K562 (cell line): ENCODE measurements at regions not wholly inside any gene's neighbourhood (a gene's known extent, or its start where the extent isn't known, plus 50 kb on each side); places are given as distances from the start of the nearest gene placed in this dataset.

ENCODE experiments used
- ATAC-seq: fragments of 200-7000 bp; cut with Tn5 transposase; 3 replicates; pipeline ENCODE4 v1.9.1; 2020; ENCODE audit warnings: moderate library complexity
- BruUV-seq: library from RNA; stranded (reverse); fragments of 400-500 nt; replicated peaks from 2 replicates; lab custom pipeline; 2021; lab: Mats Ljungman, UMichigan
- CTCF ChIA-PET: fragments of 300-600 bp; formaldehyde crosslinking; extraction: SDS; loops from one replicate; lab custom pipeline; 2021; ENCODE audit warnings: low intra/inter-chr PET ratio; lab: Yijun Ruan, JAX
- POLR2A ChIA-PET: fragments of 300-600, 350-650 bp; sonication (Branson Sonifier 250); formaldehyde crosslinking; extraction: SDS; loops from one replicate; lab custom pipeline; 2021; ENCODE audit warnings: antibody characterized with exemption, inconsistent platforms; lab: Yijun Ruan, JAX
- DNase-seq, 4 experiments: peaks; one replicate each; pipeline versions ENCODE4 v3.0.0 to v3.0.0-alpha.2; 2011 to 2018; ENCODE audit warnings: low spot score in 3 of 4, mixed read lengths in 3 of 4; ENCODE audit errors: extremely low read depth in 1 of 4
- FAIRE-seq: peaks from 2 replicates; lab custom pipeline; 2011; peaks lifted over from hg19 to GRCh38; lab: Jason Lieb, UNC
- H2AFZ ChIP-seq: 2 replicates; pipeline ENCODE4 v1.6.0; 2011; ENCODE audit warnings: low read depth, low read length, control low read depth, inconsistent platforms
- H3K27ac ChIP-seq: fragments of 200-600 bp; 3 replicates; pipeline ENCODE4 v1.8.0; 2011; ENCODE audit warnings: low read depth, mild to moderate bottlenecking, control low read depth, inconsistent platforms, low read length, moderate library complexity, mixed read lengths; ENCODE audit errors: extremely low read depth
- H3K27me3 ChIP-seq, 2 experiments: fragments of 300-600 bp in 1 of 2; 2 replicates in 1 of 2; 3 replicates in 1 of 2; pipeline versions ENCODE4 v1.6.0 to v1.8.0; 2011; ENCODE audit warnings: inconsistent platforms in 2 of 2, low read length in 2 of 2, mild to moderate bottlenecking in 1 of 2, mixed read lengths in 1 of 2, moderate library complexity in 1 of 2; ENCODE audit not compliant: control insufficient read depth in 2 of 2, insufficient read depth in 2 of 2
- H3K36me3 ChIP-seq: fragments of 300-600 bp; 3 replicates; pipeline ENCODE4 v1.8.0; 2011; ENCODE audit warnings: mild to moderate bottlenecking, low read length, inconsistent platforms; ENCODE audit not compliant: control insufficient read depth, insufficient read depth
- H3K4me1 ChIP-seq, 2 experiments: fragments of 200-600 bp in 1 of 2; replicated peaks in 1 of 2; 2 replicates in 1 of 2; 3 replicates in 1 of 2; pipeline versions ENCODE4 v1.5.1 to v1.8.0; 2011; ENCODE audit warnings: inconsistent platforms in 2 of 2, low read length in 2 of 2, mild to moderate bottlenecking in 1 of 2, mixed read lengths in 1 of 2, moderate library complexity in 1 of 2; ENCODE audit not compliant: control insufficient read depth in 2 of 2, insufficient read depth in 2 of 2
- H3K4me2 ChIP-seq: 2 replicates; pipeline ENCODE4 v1.6.1; 2011; ENCODE audit warnings: low read length, control low read depth, inconsistent platforms, mixed read lengths; ENCODE audit not compliant: insufficient read depth
- H3K4me3 ChIP-seq: fragments of 200-600 bp; sonication (generic), shearing (Covaris generic); 2 replicates; pipeline ENCODE4 v1.5.1; 2016; ENCODE audit warnings: control low read depth, inconsistent platforms
- H3K79me2 ChIP-seq: fragments of 200-600 bp; 3 replicates; pipeline ENCODE4 v1.8.0; 2011; ENCODE audit warnings: low read length, inconsistent platforms; ENCODE audit not compliant: control insufficient read depth, insufficient read depth
- H3K9ac ChIP-seq, 2 experiments: 2 replicates each; pipeline versions ENCODE4 v1.6.0 to v1.6.1; 2011; ENCODE audit warnings: low read depth in 2 of 2, low read length in 2 of 2, control low read depth in 1 of 2, inconsistent platforms in 1 of 2, mild to moderate bottlenecking in 1 of 2, mixed read lengths in 1 of 2; ENCODE audit not compliant: insufficient read depth in 1 of 2
- H3K9me1 ChIP-seq: one replicate; pipeline ENCODE4 v1.6.0; 2011; ENCODE audit warnings: inconsistent platforms, mild to moderate bottlenecking, low read length, moderate library complexity; ENCODE audit not compliant: control insufficient read depth, insufficient read depth
- H3K9me3 ChIP-seq: replicated peaks from 2 replicates; pipeline ENCODE4 v1.5.1; 2011; ENCODE audit warnings: low read depth, low read length, inconsistent platforms; ENCODE audit not compliant: control insufficient read depth, insufficient read depth
- H4K20me1 ChIP-seq: replicated peaks from 2 replicates; pipeline ENCODE4 v1.6.1; 2011; ENCODE audit warnings: low read length, inconsistent platforms, mixed read lengths; ENCODE audit not compliant: control insufficient read depth, insufficient read depth
- BHLHE40 ChIP-seq: IDR thresholded peaks from 2 replicates; pipeline ENCODE4 v1.6.1; 2011; ENCODE audit warnings: low read length, improper control_type of control experiment
- CREB1 ChIP-seq, 2 experiments: sonication (generic) in 1 of 2; formaldehyde crosslinking in 1 of 2; IDR thresholded peaks; 2 replicates each; pipeline versions ENCODE4 v1.6.1 to v1.8.0; 2012 to 2022; ENCODE audit warnings: inconsistent platforms in 1 of 2, mild to moderate bottlenecking in 1 of 2, missing genetic modification reagents in 1 of 2, moderate library complexity in 1 of 2
- FOS ChIP-seq: IDR thresholded peaks from 3 replicates; pipeline ENCODE4 v1.6.1; 2011; ENCODE audit not compliant: insufficient read length; ENCODE audit errors: extremely low read depth
- MLLT1 ChIP-seq, 2 experiments: fragments of 450-650 bp; IDR thresholded peaks; 2 replicates each; pipeline ENCODE4 v1.6.1; 2016
- PCBP1 ChIP-seq: fragments of 200-400 bp; formaldehyde crosslinking; IDR thresholded peaks from 2 replicates; pipeline ENCODE4 v1.6.1; 2018; ENCODE audit warnings: mild to moderate bottlenecking, low read depth, low read length; ENCODE audit not compliant: poor library complexity, severe bottlenecking
- PHF20 ChIP-seq: fragments of 450-650 bp; IDR thresholded peaks from 2 replicates; pipeline ENCODE4 v1.6.1; 2018; ENCODE audit not compliant: partially characterized antibody
- PRPF4 ChIP-seq: fragments of 200-400 bp; formaldehyde crosslinking; IDR thresholded peaks from one replicate; pipeline ENCODE4 v1.6.1; 2017; ENCODE audit warnings: low read length, low read depth, mild to moderate bottlenecking; ENCODE audit not compliant: insufficient read depth, poor library complexity, severe bottlenecking
- RBM17 ChIP-seq: fragments of 200-400 bp; formaldehyde crosslinking; IDR thresholded peaks from 2 replicates; pipeline ENCODE4 v1.6.1; 2017; ENCODE audit warnings: low read depth, mild to moderate bottlenecking, low read length, borderline replicate concordance
- SMARCB1 ChIP-seq: IDR thresholded peaks from 2 replicates; pipeline ENCODE4 v1.6.1; 2011; ENCODE audit warnings: improper control_type of control experiment, low read depth; ENCODE audit not compliant: insufficient read length
- USF2 ChIP-seq: sonication (generic); formaldehyde crosslinking; IDR thresholded peaks from 2 replicates; pipeline ENCODE4 v1.5.0; 2020; ENCODE audit warnings: missing genetic modification reagents
- ZNF133 ChIP-seq: fragments of 250-450 bp; sonication (Bioruptor Pico); IDR thresholded peaks from 2 replicates; pipeline ENCODE4 v1.4.0; 2020; ENCODE audit warnings: mild to moderate bottlenecking
- ZNF311 ChIP-seq: fragments of 250-450 bp; sonication (Bioruptor Pico); IDR thresholded peaks from 2 replicates; pipeline ENCODE4 v1.4.0; 2020; ENCODE audit warnings: mild to moderate bottlenecking, moderate library complexity
- ZNF431 ChIP-seq: sonication (generic); formaldehyde crosslinking; IDR thresholded peaks from 2 replicates; pipeline ENCODE4 v1.8.0; 2022; ENCODE audit warnings: mild to moderate bottlenecking, missing genetic modification reagents
- ZNF740 ChIP-seq, 3 experiments: fragments of 200-800 bp in 1 of 3; sonication (Bioruptor generic) in 1 of 3; sonication (generic) in 1 of 3; formaldehyde crosslinking in 1 of 3; IDR thresholded peaks; 2 replicates each; pipeline versions ENCODE4 v1.6.1 to v1.8.0; 2016 to 2022; ENCODE audit warnings: mild to moderate bottlenecking in 2 of 3, missing compliant biosample characterization in 2 of 3, missing genetic modification characterization in 2 of 3, missing genetic modification reagents in 1 of 3
- in situ Hi-C: fragments of 300-500 bp; cut with MboI; formaldehyde crosslinking; loops from 4 replicates; pipeline ENCODE4 v1.15.0; 2018; ENCODE audit warnings: inconsistent platforms, mixed read lengths
- intact Hi-C: fragments of 100-400 bp; cut with micrococcal nuclease; formaldehyde crosslinking; loops from 2 replicates; pipeline ENCODE4 v1.14.2; 2022
- TF ChIP-seq, protein P1 (sequence below): sonication (generic); formaldehyde crosslinking; IDR thresholded peaks from 2 replicates; pipeline ENCODE4 v1.8.0; 2023; ENCODE audit warnings: missing genetic modification reagents, mild to moderate bottlenecking, borderline replicate concordance

DNA sequence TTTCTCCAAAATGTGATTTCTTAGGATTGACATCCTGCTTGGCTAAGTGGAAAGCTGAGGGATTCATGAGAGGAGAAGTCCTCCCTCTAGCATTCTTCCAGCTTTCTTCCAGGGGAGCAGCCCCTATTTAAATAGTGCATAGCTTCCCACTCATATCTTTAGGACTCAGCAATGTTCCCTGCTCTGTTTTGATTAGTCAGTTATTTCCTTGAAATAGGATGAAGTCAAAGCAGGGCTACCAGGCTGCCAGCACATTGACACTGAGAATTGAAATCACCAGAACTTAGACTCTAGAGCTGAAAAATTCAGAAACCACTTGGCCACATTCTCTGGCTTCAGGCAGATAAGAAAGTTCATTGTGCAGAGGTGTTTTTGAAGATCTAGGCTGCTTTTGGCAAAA is 74.7 kb upstream of the SMAD1 start:
- intact Hi-C loops: no loop called here
- no peak for FAIRE-seq
- POLR2A ChIA-PET: no interaction called here

More for the DNA sequence above, 74.7 kb upstream of the SMAD1 start:
- no peaks in the 10 kb centered on the region for H4K20me1 ChIP-seq
- H3K27ac ChIP-seq: no peak overlapping the region
- TF ChIP-seq BHLHE40 (no peak), USF2 (no peak), RBM17 (no peak), MLLT1 (IDR thresholded peaks at IDR 0.05) (no peak), ZNF740 (CRISPR knock-in tag; IDR thresholded peaks at IDR 0.05) (no peak), ZNF740 (tag; IDR thresholded peaks at IDR 0.05) (no peak), FOS (no peak), CREB1 (IDR thresholded peaks at IDR 0.05) (no peak), CREB1 (CRISPR knock-in tag; IDR thresholded peaks at IDR 0.05) (no peak), ZNF133 (CRISPR knock-in tag) (no peak), PRPF4 (no peak), ZNF431 (CRISPR knock-in tag) (no peak), PCBP1 (no peak), PHF20 (no peak), SMARCB1 (no peak), ZNF311 (CRISPR knock-in tag) (no peak)
- TF ChIP-seq, protein P1, sequence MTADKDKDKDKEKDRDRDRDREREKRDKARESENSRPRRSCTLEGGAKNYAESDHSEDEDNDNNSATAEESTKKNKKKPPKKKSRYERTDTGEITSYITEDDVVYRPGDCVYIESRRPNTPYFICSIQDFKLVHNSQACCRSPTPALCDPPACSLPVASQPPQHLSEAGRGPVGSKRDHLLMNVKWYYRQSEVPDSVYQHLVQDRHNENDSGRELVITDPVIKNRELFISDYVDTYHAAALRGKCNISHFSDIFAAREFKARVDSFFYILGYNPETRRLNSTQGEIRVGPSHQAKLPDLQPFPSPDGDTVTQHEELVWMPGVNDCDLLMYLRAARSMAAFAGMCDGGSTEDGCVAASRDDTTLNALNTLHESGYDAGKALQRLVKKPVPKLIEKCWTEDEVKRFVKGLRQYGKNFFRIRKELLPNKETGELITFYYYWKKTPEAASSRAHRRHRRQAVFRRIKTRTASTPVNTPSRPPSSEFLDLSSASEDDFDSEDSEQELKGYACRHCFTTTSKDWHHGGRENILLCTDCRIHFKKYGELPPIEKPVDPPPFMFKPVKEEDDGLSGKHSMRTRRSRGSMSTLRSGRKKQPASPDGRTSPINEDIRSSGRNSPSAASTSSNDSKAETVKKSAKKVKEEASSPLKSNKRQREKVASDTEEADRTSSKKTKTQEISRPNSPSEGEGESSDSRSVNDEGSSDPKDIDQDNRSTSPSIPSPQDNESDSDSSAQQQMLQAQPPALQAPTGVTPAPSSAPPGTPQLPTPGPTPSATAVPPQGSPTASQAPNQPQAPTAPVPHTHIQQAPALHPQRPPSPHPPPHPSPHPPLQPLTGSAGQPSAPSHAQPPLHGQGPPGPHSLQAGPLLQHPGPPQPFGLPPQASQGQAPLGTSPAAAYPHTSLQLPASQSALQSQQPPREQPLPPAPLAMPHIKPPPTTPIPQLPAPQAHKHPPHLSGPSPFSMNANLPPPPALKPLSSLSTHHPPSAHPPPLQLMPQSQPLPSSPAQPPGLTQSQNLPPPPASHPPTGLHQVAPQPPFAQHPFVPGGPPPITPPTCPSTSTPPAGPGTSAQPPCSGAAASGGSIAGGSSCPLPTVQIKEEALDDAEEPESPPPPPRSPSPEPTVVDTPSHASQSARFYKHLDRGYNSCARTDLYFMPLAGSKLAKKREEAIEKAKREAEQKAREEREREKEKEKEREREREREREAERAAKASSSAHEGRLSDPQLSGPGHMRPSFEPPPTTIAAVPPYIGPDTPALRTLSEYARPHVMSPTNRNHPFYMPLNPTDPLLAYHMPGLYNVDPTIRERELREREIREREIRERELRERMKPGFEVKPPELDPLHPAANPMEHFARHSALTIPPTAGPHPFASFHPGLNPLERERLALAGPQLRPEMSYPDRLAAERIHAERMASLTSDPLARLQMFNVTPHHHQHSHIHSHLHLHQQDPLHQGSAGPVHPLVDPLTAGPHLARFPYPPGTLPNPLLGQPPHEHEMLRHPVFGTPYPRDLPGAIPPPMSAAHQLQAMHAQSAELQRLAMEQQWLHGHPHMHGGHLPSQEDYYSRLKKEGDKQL (CRISPR knock-in tag): no peak
- H3K4me1 ChIP-seq: no peaks in the 10 kb centered on the region
- H3K27me3 ChIP-seq: no peaks in the 10 kb centered on the region
- no peaks in the 10 kb centered on the region for H3K9me3 ChIP-seq
- H3K9ac ChIP-seq: no peak overlapping the region
- H3K4me2 ChIP-seq: no peak overlapping the region
- CTCF ChIA-PET: no interaction called here
- no peaks in the 10 kb centered on the region for H3K36me3 ChIP-seq
- in situ Hi-C loops: no loop called here
- no peak for ATAC-seq
- H3K9me1 ChIP-seq: no peaks in the 10 kb centered on the region
- H3K4me3 ChIP-seq: no peak overlapping the region
- DNase-seq: no peak
- BruUV-seq: no TSS peak
- no peak overlapping the region for H2AFZ ChIP-seq
- no peaks in the 10 kb centered on the region for H3K79me2 ChIP-seq
